K562 (cell line): ENCODE measurements at regions not wholly inside any gene's neighbourhood (a gene's known extent, or its start where the extent isn't known, plus 50 kb on each side); places are given as distances from the start of the nearest gene placed in this dataset.

Source experiments
- ELK1 ChIP-seq: sonication (generic); formaldehyde crosslinking; IDR thresholded peaks from 2 replicates; pipeline ENCODE4 v1.8.1; 2022; ENCODE audit warnings: missing genetic modification reagents
- FOXM1 ChIP-seq, 2 experiments: fragments of 450-650 bp in 1 of 2; sonication (generic) in 1 of 2; formaldehyde crosslinking in 1 of 2; IDR thresholded peaks; 2 replicates each; pipeline versions ENCODE4 v1.6.1 to v1.9.0; 2017 to 2022; ENCODE audit warnings: low read depth in 2 of 2, mild to moderate bottlenecking in 2 of 2, missing genetic modification reagents in 1 of 2, moderate library complexity in 1 of 2
- KDM4B ChIP-seq, 2 experiments: fragments of 450-650 bp in 1 of 2; sonication (generic) in 1 of 2; IDR thresholded peaks; 2 replicates each; pipeline ENCODE4 v1.6.1; 2016 to 2017; ENCODE audit warnings: borderline replicate concordance in 2 of 2, antibody characterized with exemption in 1 of 2, low read depth in 1 of 2, mild to moderate bottlenecking in 1 of 2
- KLF16 ChIP-seq: IDR thresholded peaks from 2 replicates; pipeline ENCODE4 v1.6.1; 2016; ENCODE audit warnings: antibody characterized with exemption
- MGA ChIP-seq: fragments of 450-650 bp; IDR thresholded peaks from 2 replicates; pipeline ENCODE4 v1.6.1; 2016; ENCODE audit warnings: mild to moderate bottlenecking, moderate library complexity
- MTA2 ChIP-seq: fragments of 450-650 bp; IDR thresholded peaks from 2 replicates; pipeline ENCODE4 v1.6.1; 2016; ENCODE audit warnings: low read depth
- SMARCC2 ChIP-seq: fragments of 450-650 bp; IDR thresholded peaks from 2 replicates; pipeline ENCODE4 v1.6.1; 2017; ENCODE audit warnings: antibody characterized with exemption, moderate library complexity, mild to moderate bottlenecking, low read depth
- TCF15 ChIP-seq: fragments of 250-450 bp; sonication (Bioruptor Pico); IDR thresholded peaks from 2 replicates; pipeline ENCODE4 v1.8.0; 2022; ENCODE audit warnings: moderate library complexity, mild to moderate bottlenecking, inconsistent platforms

GRCh38 chr5:110075656-110076055, 385.9 kb downstream of the MAN2A1 start (continued):
- TF ChIP-seq MGA (no peak), SMARCC2 (no peak), KLF16 (no peak), MTA2 (no peak), ELK1 (CRISPR knock-in tag) (no peak), KDM4B (IDR thresholded peaks at IDR 0.05; ENCODE audit: borderline replicate concordance in 2 of 2, low read depth in 1 of 2) (no peak), TCF15 (CRISPR knock-in tag) (no peak), FOXM1 (IDR thresholded peaks at IDR 0.05; ENCODE audit: low read depth) (no peak), FOXM1 (CRISPR knock-in tag; IDR thresholded peaks at IDR 0.05; ENCODE audit: low read depth) (no peak)
